Brain pericyte (primary cell): ENCODE measurements at regions not wholly inside any gene's neighbourhood (a gene's known extent, or its start where the extent isn't known, plus 50 kb on each side); places are given as distances from the start of the nearest gene placed in this dataset.

Experiments
- DNase-seq: peaks from one replicate; pipeline ENCODE4 v3.0.0-alpha.2; 2012; ENCODE audit warnings: low read depth, low spot score

DNA sequence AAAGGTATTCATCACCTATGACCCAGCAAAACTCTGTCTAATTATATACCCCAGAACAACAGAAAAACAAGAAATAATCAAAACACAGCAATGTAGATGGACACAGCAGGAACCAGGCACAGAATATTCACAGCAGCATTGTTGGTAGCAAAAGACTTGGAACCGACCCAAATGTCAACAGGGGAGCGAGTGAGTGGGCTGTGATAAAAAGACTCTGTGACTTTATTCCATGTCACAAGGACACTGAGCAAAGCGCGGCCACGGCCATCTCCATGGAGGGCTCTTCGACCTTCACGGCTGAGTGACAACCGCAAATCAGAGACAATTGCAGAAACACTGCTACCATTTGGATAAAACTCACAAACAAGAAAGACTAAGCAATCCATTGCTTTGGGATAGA lies 1373.1 kb downstream of the TBC1D22A start:
- DNase-seq, result no peak

DNA sequence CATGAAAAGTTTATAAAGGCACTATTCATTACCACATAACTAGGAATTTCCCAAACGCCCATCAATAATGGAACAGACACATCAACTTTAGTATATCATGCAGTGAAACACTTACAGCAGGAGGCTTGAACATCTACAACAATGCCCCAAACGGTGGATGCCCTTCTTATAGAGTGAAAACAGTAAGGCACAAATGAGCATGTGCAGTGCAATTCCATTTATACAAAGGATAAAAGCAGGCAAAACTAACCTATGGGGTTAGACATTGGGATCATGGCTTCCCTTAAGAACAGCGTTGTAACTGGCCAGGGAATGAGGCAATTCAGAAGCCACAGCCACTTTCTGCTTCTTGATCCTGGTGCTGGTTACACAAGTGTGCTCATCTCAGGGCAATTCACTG lies 1363.0 kb downstream of the TBC1D22A start:
- DNase-seq, result no peak

DNA sequence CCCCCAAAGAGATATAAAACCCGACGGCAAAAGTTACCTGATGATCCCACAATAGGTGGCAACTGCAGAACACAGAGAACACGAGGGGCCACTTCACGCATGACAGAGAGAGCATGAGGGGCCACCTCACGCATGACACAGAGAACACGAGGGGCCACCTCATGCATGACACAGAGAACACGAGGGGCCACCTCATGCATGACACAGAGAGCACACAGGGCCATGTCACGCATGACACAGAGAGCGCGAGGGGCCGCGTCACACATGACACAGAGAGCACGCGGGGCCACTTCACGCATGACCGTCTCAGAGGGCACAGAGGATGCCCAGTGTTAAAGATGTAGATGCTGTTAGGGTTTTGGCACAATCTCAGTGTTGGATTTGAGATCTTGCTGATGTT lies 1359.5 kb downstream of the TBC1D22A start:
- no peak for DNase-seq

DNA sequence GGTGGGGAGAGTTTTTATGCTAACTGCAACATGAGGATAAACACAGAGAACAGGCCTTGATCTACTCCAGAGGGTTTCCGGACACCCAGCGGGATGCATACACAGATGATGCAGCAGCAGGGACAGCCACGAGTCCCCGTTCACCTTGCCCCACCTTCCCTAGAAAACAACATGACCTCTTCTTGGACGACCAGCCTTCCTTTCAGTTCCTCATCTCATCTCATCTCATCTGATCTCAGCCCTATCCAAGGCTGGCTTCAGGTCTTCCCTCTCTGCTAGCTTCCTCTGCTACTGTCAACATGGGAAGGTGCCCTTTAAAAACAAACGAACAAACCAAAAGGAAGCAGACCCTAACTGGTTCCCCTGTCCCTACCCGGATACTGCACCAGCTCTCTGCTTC lies 1356.2 kb downstream of the TBC1D22A start:
- no peak for DNase-seq

DNA sequence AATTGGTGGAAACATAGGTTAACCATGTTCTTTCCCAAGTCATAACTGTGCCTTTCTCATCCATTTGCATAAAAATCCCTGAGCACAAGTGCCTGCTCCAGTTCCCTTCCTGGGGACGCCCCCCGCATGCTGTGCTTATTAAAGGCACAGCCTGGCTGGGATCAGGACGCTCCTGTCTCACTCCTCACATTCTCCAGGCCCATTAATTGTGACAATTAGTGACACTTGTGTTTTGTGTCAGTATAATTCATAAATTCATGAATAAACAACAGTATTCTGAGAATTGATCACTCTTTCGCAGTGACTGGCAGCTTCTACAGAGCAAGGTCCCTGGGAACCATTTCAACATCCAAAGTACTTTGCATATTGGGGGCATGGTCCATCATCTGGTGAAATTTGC lies 1354.4 kb downstream of the TBC1D22A start:
- DNase-seq, result no peak

DNA sequence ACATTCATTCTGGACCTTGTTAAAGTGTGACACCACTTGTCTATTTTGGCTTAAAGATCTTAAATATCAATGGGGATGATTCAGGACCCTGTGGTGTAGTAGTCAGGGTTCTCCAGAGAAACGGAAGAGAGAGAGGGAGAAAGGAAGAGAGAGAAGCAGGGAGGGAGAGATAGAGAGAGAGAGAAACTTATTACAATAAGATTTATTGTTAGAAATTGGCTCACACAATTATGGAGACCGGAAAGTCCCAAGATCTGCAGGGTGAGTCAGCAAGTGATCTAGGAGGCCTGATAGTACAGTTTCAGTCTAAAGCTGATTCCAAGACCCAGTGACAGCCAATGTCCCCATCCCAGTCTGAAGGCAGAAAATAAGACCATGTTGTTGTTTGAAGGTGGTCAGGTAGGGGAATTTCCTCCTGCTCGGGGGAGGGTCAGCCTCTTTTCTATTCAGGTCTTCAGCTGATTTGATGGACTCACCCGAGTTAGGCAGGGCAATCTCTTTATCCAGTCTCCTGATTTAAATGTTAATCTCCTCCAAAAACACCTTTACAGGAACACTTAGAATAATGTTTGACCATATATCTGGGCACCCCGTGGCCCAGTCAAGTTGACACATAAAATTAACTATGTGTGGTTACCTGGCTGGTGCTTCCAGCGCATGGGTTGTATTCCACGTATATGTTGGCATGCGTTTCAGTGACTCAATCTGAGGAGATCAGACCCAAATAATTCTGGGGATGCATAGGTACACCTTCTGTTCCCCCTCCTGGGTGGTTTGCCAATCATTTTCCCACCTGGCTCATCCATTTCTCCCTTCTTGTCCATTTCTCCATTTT lies 1350.5 kb downstream of the TBC1D22A start:
- DNase-seq, result no peak

DNA sequence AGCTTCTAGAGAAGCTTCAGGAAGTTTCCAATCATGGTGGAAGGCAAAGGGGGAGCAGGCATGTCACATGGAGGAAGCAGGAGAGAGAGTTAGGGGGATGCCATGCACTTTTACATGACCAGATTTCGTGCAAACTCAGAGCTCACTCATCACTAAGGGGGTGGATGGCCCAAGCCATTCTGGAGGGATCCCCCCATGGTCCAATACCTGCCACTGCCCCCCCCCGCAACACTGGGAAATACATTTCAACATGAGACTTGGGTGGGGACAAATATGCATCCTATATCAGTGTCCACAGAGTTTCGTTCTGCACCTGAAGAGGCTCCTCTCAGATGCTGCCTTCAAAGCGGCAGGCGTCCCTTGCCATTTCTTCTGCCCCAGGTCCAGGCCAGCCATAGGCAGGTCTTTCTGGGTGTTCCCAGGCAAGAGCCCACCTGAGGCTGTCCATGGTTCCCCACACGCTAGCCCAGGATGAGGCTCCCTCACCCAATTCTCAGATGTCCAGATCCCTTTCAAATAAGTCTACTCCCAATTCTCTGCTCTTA lies 1344.3 kb downstream of the TBC1D22A start:
- no peak for DNase-seq

DNA sequence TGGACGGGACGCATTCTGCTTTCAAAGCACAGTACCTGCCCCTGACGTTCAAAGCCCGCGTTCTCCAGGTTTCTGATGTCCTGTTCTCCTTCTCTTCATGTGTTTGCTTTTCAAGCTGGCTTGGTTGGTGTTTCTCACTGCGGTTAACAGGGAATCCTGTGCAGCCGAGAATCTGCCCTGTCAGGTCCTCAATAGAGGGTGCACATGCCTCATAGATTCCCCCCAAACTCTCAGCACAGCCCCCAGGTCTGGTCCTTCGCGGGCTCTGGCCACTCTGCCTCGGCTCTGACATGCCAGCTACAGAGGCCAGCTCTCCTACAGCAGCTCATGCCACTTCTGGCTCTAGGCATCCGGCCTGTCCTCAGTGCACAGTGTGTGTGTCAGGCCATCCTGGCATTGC lies 1343.8 kb downstream of the TBC1D22A start:
- DNase-seq, result no peak

DNA sequence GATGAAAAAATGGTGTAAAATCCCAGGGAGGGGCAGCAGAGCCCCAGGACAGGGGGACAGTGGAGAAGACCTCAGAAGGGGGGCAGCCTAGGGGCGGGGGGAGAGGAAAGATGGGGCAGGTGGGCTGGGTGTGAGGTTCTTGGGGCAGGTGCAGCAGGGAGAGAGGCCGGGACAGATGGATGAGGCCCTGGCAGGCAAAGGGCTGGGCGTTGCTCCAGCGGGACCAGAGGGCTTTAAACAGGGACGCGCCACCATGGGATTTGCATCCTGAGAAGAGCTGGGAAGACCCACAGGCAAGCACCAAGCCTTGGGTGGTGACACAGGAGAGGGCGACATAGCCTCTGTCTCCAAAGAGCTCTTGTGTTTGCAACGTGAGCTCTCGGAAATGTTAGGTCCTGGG lies 1342.8 kb downstream of the TBC1D22A start:
- DNase-seq, result no peak

DNA sequence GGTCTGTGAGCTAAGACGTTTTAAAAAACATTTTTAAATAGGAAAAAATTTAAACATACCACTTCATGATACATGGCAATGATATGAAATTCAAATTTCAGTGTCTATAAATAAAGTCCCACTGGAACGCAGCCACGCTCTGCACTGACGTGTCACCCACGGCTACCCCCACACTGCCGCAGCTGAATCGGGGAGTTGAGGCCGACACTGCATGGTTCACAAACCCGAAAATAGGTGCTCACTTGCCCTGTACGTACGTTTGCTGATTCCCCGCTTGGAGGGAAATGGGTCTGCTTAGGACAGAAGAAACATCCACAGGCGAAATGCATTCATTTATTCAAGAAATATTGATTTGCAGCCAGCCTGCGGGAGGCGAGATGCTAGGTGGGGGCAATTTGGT lies 1342.3 kb downstream of the TBC1D22A start:
- no peak for DNase-seq

DNA sequence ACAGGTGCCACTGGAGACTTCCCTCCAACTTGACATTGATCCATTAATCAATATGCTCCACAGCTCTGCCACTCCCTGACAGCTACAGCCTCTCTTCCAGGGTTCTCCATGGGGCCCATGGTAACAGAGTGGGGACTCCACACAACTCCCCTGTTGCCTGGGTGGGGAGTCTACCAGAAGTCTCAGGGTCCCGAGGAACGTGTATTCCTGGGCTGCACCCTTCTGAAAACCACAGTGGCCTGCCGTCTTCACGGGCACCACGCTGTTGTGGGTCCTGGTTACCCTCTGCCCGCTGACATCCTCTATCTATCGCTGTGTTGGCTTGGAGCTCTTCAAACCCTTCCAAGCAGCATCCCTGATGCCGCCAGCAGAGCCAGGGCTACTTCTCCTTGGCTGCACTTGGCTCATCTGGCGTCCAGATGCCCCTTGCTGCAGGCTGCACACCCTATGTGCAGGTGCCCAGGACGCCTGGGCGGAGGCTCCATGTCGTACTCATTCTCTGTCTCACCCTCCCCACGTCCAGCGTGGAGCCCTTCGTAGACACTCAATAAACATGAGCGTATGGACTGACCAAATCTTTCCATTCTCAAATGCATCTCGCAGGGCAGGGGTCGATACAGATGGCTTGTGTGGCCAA lies 1341.8 kb downstream of the TBC1D22A start:
- no peak for DNase-seq

DNA sequence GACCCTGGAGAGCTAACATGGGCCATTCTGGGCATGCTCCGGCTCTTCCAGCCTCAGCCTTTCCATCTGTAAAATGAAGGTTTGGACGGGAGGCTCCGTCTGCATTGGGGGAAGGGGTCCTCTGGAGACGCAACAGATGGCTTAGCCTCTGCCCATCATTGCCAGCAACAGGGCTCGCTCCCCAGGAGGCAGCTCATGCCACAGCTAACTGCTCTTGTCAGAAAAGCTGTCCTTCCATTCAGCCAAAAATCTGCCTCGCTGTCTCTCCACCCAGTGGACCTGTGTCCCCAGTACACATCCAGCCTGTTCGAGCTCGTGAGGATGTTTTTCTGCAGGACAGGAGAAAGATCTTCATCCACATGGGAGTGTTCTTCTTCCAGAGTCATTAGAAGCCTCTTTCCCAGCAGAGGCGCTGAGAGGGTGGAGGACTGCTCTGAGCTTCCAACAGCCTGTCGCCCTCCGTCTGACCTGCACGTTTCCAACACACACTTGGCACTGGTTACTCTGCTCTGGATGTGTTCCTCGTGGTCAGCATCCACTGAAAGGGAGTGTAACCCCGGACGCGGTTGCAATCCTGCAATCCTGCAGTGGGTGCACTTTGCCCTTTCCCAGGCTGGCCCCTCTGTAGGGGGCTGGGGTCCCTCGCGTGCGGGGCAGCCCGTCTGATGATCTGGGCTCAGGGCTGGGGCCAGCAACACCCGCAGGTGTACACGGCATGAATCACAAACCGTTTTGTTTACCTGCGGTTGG lies 1340.9 kb downstream of the TBC1D22A start:
- DNase-seq, result no peak

DNA sequence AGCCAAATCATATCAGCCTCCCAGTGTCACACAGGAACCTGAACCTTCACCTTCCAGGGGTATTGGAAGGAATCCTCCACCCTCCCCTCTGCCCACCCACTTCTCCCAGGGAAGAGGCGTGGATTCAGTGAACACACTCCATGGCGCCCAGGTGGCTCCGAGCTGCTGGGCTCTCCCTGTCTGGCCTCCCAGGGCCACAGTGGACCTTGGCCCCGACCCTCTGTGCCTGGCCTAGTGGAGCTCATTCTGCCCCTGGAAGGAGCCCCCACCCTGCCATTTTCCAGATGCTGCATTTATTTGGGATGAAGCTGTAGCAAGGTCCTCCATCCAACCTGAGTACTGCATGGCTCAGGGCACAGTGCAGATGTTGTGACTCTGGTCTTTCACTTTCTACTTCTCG lies 1340.1 kb downstream of the TBC1D22A start:
- DNase-seq, result no peak

DNA sequence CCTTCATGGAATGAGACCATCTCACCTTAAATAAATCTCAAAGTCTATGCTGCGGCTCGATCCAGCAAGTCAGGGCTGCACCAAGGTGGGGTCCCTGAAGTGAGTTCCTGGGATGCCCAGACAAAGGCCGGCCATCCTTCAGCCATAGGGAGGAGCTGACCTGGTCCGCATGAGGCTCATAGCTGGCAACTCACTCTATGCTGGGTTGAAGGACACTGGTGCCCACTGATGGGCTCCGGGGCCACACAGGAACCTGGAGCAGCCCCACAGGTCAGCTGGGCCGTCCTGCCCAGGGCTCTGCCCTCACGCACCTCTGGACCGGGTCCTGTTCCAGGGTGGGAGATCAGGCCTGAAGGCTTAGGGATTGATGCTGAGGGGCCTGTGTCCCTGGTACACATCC lies 1339.3 kb downstream of the TBC1D22A start:
- no peak for DNase-seq

DNA sequence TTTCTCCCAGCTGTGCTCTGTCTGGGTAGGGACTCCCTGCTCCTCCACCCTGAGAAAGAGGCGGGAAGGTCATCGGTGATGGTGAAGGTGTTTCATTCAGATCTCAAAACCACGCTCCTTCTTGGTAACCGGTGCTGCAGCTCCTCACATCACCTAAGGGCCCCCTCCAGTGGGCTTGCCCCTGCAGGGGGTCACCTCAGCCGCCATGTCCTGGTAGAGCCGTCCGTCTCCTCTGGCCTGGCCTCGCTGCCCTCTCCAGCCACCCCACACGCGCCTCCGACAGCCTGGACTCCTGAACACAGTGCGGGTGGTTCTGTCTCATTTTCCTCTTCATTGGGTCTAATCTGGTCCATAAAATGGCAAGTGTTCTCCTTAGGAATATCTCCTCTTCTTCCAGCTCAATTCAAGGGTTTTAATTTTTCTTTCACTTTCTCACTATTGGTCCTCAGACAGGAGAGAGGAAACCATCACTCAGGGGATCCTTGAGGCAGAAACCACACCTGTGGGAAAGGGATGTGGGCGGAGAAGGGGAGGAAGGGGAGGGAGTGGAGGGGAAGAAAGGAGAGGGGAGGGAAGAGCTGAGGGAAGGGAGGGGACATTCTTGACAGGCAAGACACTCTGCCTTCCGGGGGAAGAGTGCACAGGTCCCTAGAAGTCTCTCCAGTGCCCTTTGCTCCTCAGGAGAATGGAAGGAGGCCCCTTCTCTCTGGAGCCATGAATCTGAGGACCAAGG lies 1338.4 kb downstream of the TBC1D22A start:
- no peak for DNase-seq

DNA sequence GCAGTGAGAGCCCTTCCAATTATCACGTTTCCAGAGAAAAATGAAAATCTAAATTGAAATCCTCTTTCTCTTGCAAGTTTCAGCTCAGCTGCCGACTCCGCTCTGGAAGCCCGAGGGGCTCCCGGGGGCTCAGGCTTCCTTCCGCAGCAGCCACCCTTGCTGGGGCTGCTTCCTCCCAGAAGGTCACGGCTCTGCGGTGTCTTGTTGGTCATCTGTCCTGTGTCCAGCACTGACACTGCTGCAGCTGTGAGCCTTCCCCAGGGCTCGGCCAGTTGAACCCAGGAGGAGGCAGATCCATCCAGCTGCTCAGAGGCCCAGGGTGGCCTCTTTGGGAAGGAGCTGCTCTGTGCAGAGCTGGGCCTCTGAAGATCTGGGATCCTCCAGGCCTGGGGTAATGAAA lies 1337.2 kb downstream of the TBC1D22A start:
- DNase-seq, result no peak

DNA sequence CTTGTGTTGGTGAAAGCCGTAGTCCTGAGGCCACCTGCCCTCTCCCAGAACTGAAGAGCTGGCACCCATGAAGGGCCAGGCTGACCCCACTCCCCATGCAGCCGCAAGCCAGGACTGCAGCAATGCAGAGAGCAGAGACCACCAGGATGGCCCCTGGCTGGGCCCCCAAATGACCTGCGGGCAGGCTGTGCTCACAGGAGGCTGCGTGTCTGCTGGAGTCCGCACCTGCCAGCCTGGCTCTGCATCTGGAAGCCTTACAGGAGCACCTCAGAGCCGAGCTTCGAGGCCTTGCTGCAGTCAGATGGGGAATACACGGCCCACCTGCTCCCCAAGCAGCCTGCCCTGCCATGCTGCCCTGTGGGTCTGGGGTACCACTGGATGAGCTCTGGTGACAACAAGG lies 1336.8 kb downstream of the TBC1D22A start:
- DNase-seq, result no peak

DNA sequence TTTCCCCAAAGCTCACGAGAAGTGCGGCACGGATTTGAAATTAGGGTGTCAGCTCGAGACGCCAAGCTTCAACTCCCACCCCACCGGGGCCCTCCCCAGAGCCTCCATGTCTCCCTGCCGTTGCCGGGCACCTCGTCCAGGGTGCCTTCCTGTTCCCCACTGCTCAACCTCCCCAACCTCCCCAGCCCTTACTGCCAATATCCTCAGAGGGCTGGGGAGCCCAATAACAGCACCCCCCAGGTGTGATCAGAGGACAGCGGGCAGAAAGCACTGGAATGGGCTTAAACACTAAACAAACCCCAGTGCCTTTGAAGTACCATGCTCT lies 1336.4 kb downstream of the TBC1D22A start:
- no peak for DNase-seq

DNA sequence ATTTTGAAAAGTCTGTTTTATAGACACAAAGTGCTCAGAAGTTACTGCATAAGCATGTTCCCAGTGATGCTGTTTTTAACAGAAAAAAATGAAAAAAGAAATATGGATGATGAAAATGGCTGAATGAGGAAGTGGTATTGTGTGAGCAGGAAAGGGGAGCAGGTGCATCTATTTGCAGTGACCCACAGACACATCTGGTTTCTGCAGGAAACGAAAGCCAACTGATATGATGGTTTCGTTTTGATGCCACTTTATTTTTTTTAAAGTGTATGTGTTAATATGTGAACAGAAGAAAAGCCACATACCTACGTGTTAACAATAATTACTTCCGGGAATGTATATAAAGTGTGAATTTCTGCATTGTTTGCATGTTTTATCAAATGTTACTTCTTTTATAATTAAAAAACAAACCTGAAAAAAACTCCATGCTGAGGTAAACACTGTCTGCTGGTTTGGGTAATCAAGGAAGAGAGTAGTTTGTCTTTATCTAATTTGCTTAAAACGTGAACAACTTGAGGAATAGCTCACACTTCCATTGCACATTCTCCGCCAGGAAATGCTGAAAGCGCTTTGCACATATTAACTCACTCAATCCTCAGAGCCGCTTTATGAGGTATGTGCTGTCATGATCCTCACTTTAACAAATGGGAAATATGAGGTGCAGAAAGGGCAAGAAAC lies 1335.9 kb downstream of the TBC1D22A start:
- DNase-seq, result no peak

DNA sequence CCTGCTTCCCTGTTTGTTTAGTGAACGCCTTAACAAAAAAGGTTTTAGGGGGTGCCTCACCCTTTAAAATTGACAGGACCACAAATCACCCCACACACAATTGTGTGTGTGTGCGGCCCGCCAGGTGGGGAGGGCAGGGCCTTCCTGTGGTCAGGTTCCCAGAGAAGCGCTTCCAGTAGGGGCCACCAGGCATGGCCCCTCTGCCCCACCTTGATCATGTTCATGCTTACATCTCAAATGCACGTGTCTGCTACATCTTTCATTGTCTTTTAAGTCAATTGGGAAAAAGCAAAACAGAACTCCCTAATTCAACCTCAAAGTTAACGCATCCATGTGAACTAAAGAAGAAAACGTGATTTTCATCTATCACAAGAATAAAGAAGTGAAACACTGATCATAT lies 1335.3 kb downstream of the TBC1D22A start:
- no peak for DNase-seq
